Activated CD8-positive, alpha-beta T cell treated with anti-CD3 and anti-CD28 coated beads for 36 hours (primary cell): ENCODE measurements at regions not wholly inside any gene's neighbourhood (a gene's known extent, or its start where the extent isn't known, plus 50 kb on each side); places are given as distances from the start of the nearest gene placed in this dataset.

Experiments
- ATAC-seq: fragments of 200-7000 bp; cut with Tn5 transposase; one replicate; pipeline ENCODE4 v1.10.0; 2021; ENCODE audit warnings: mild to moderate bottlenecking, moderate library complexity
- CTCF ChIA-PET: fragments of 350-600 bp; sonication (Branson Sonifier 250); formaldehyde crosslinking; loops from one replicate; lab custom pipeline; 2021; ENCODE audit warnings: antibody characterized with exemption; lab: Charles Lee
- POLR2A ChIA-PET: fragments of 350-600 bp; sonication (Branson Sonifier 250); formaldehyde crosslinking; loops from one replicate; lab custom pipeline; 2021; ENCODE audit warnings: antibody characterized with exemption; lab: Charles Lee
- DNase-seq: peaks from one replicate; pipeline ENCODE4 v3.0.0-alpha.2; 2020
- H3K27ac Mint-ChIP-seq: one replicate; pipeline ENCODE4 v1.8.0; 2021; ENCODE audit warnings: mild to moderate bottlenecking, mixed read lengths
- H3K27me3 Mint-ChIP-seq: one replicate; pipeline ENCODE4 v1.8.0; 2021; ENCODE audit warnings: mixed read lengths
- H3K36me3 Mint-ChIP-seq: one replicate; pipeline ENCODE4 v1.8.0; 2021; ENCODE audit warnings: low read depth, mixed read lengths
- H3K4me1 Mint-ChIP-seq: one replicate; pipeline ENCODE4 v1.8.0; 2021; ENCODE audit warnings: low read depth, mixed read lengths
- H3K4me3 Mint-ChIP-seq: one replicate; pipeline ENCODE4 v1.8.0; 2021; ENCODE audit warnings: mild to moderate bottlenecking, moderate library complexity, mixed read lengths
- H3K9me3 Mint-ChIP-seq: one replicate; pipeline ENCODE4 v1.8.0; 2021; ENCODE audit warnings: mixed read lengths
- CTCF ChIP-seq: fragments of 200-600 bp; IDR thresholded peaks from one replicate; pipeline ENCODE4 v1.8.0; 2022; ENCODE audit warnings: antibody characterized with exemption, mild to moderate bottlenecking
- intact Hi-C: fragments of 100-400 bp; cut with micrococcal nuclease; formaldehyde crosslinking; loops from one replicate; pipeline ENCODE4 v1.10.0; 2022

- ChIA-PET CTCF (interaction anchor here (4.7 kb wide), 1 partner anchor 43 kb away, joined by 25 read pairs; no protein-coding TSS in a partner anchor), POLR2A (no interaction called here)
- ATAC-seq (no peak), DNase-seq (no peak)
- no peak overlapping the region for H3K27ac Mint-ChIP-seq
- no peak overlapping the region for H3K4me3 Mint-ChIP-seq
- no peaks in the 10 kb centered on the region for H3K9me3 Mint-ChIP-seq
- intact Hi-C loops = no loop called here
- no peaks in the 10 kb centered on the region for H3K27me3 Mint-ChIP-seq
- no peak for TF ChIP-seq CTCF
- H3K36me3 Mint-ChIP-seq = no peaks in the 10 kb centered on the region
- peaks cover 9% of the 10 kb centered on the region for H3K4me1 Mint-ChIP-seq
Measured at GRCh38 chr1:115182012-115182715, 92.9 kb upstream of the TSPAN2 start.

GRCh38 chr1:115181231-115181630 is 91.9 kb upstream of the TSPAN2 start:
- H3K27ac Mint-ChIP-seq = no peak overlapping the region
- H3K4me1 Mint-ChIP-seq = peaks cover 9% of the 10 kb centered on the region
- H3K9me3 Mint-ChIP-seq = no peaks in the 10 kb centered on the region
- no peak for TF ChIP-seq CTCF
- no peak for DNase-seq
- no peak for ATAC-seq
- ChIA-PET CTCF (interaction anchor here (4.7 kb wide), 1 partner anchor 42 kb away, joined by 25 read pairs; no protein-coding TSS in a partner anchor), POLR2A (no interaction called here)
- H3K4me3 Mint-ChIP-seq = no peak overlapping the region
- intact Hi-C loops = no loop called here
- no peaks in the 10 kb centered on the region for H3K27me3 Mint-ChIP-seq
- no peaks in the 10 kb centered on the region for H3K36me3 Mint-ChIP-seq

- peaks cover 4% of the 10 kb centered on the region for H3K4me1 Mint-ChIP-seq
- H3K27ac Mint-ChIP-seq = no peak overlapping the region
- intact Hi-C loops = no loop called here
- H3K27me3 Mint-ChIP-seq = no peaks in the 10 kb centered on the region
- no peaks in the 10 kb centered on the region for H3K36me3 Mint-ChIP-seq
- ChIA-PET CTCF (no interaction called here), POLR2A (interaction anchor here (0.7 to 0.8 kb wide), 2 partner anchors 251 to 833 kb away, joined by 3 read pairs; no protein-coding TSS in a partner anchor)
- H3K9me3 Mint-ChIP-seq = no peaks in the 10 kb centered on the region
- ATAC-seq (no peak), DNase-seq (no peak)
- H3K4me3 Mint-ChIP-seq = no peak overlapping the region
- TF ChIP-seq CTCF = no peak
Measured at GRCh38 chr1:115179397-115180079, 90.2 kb upstream of the TSPAN2 start.

GRCh38 chr1:115176189-115176588 is 86.9 kb upstream of the TSPAN2 start:
- intact Hi-C loops = no loop called here
- H3K27ac Mint-ChIP-seq = no peak overlapping the region
- DNase-seq (no peak), ATAC-seq (no peak)
- H3K27me3 Mint-ChIP-seq = peaks cover 8% of the 10 kb centered on the region
- POLR2A ChIA-PET = interaction anchor here (1.4 kb wide), 1 partner anchor 11 kb away, joined by 4 read pairs; no protein-coding TSS in a partner anchor
- no peaks in the 10 kb centered on the region for H3K4me1 Mint-ChIP-seq
- CTCF ChIA-PET = interaction anchor here (1.3 kb wide), 1 partner anchor 11 kb away, joined by 3 read pairs; no protein-coding TSS in a partner anchor
- H3K36me3 Mint-ChIP-seq = no peaks in the 10 kb centered on the region
- no peak overlapping the region for H3K4me3 Mint-ChIP-seq
- TF ChIP-seq CTCF = no peak
- H3K9me3 Mint-ChIP-seq = no peaks in the 10 kb centered on the region

- intact Hi-C loops = no loop called here
- H3K27ac Mint-ChIP-seq = no peak overlapping the region
Measured at GRCh38 chr1:115175596-115175995, 86.3 kb upstream of the TSPAN2 start.

More at GRCh38 chr1:115175596-115175995, 86.3 kb upstream of the TSPAN2 start:
- Mint-ChIP-seq H3K27me3 (peaks cover 12% of the 10 kb centered on the region), H3K4me1 (no peaks in the 10 kb centered on the region), H3K36me3 (no peaks in the 10 kb centered on the region), H3K4me3 (no peak overlapping the region), H3K9me3 (no peaks in the 10 kb centered on the region)
- ChIA-PET POLR2A (interaction anchor here (1.4 kb wide), 1 partner anchor 10 kb away, joined by 4 read pairs; no protein-coding TSS in a partner anchor), CTCF (interaction anchor here (1.3 kb wide), 1 partner anchor 11 kb away, joined by 3 read pairs; no protein-coding TSS in a partner anchor)
- ATAC-seq (no peak), DNase-seq (no peak)
- no peak for TF ChIP-seq CTCF
